ENCODE measurements at regions not wholly inside any gene's neighbourhood (a gene's known extent, or its start where the extent isn't known, plus 50 kb on each side); places are given as distances from the start of the nearest gene placed in this dataset.

- no peak for TF ChIP-seq CTCF (IDR thresholded peaks at IDR 0.05; ENCODE audit: extremely low read depth, insufficient read depth, missing control alignments)
- no peak for DNase-seq (ENCODE audit: low spot score)
- in situ Hi-C loops (cut with MboI; ENCODE audit: low pct_unique_long_range_greater_than_20kb, low sequenced_read_pairs, unreplicated experiment) = no loop called here
These were observed 423.7 kb downstream of the ZSWIM6 start for GRCh38 chr5:61755726-61756222.

GRCh38 chr5:61758711-61759110 is 426.7 kb downstream of the ZSWIM6 start:
- in situ Hi-C loops (cut with MboI; ENCODE audit: low pct_unique_long_range_greater_than_20kb, low sequenced_read_pairs, unreplicated experiment) = no loop called here
- no peak for TF ChIP-seq CTCF (IDR thresholded peaks at IDR 0.05; ENCODE audit: extremely low read depth, insufficient read depth, missing control alignments)
- no peak for DNase-seq (ENCODE audit: low spot score)

- TF ChIP-seq CTCF (IDR thresholded peaks at IDR 0.05; ENCODE audit: extremely low read depth, insufficient read depth, missing control alignments) = no peak
- in situ Hi-C loops (cut with MboI; ENCODE audit: low pct_unique_long_range_greater_than_20kb, low sequenced_read_pairs, unreplicated experiment) = no loop called here
These were observed 433.4 kb downstream of the ZSWIM6 start for GRCh38 chr5:61765471-61765870.

GRCh38 chr5:61766141-61766540 is 434.1 kb downstream of the ZSWIM6 start:
- no peak for DNase-seq (ENCODE audit: low spot score)
- TF ChIP-seq CTCF (IDR thresholded peaks at IDR 0.05; ENCODE audit: extremely low read depth, insufficient read depth, missing control alignments) = no peak
- in situ Hi-C loops (cut with MboI; ENCODE audit: low pct_unique_long_range_greater_than_20kb, low sequenced_read_pairs, unreplicated experiment) = no loop called here

More at GRCh38 chr5:61765471-61765870, 433.4 kb downstream of the ZSWIM6 start:
- no peak for DNase-seq (ENCODE audit: low spot score)

- in situ Hi-C loops (cut with MboI; ENCODE audit: low pct_unique_long_range_greater_than_20kb, low sequenced_read_pairs, unreplicated experiment) = no loop called here
- TF ChIP-seq CTCF (IDR thresholded peaks at IDR 0.05; ENCODE audit: extremely low read depth, insufficient read depth, missing control alignments) = no peak
- no peak for DNase-seq (ENCODE audit: low spot score)
These were observed 435.4 kb downstream of the ZSWIM6 start for GRCh38 chr5:61767231-61768080.

- in situ Hi-C loops (cut with MboI; ENCODE audit: low pct_unique_long_range_greater_than_20kb, low sequenced_read_pairs, unreplicated experiment) = no loop called here
- peak; percentile 25 for DNase-seq (ENCODE audit: low spot score)
- peak; percentile 67 for TF ChIP-seq CTCF (IDR thresholded peaks at IDR 0.05; ENCODE audit: extremely low read depth, insufficient read depth, missing control alignments)
These were observed 436.7 kb downstream of the ZSWIM6 start for GRCh38 chr5:61768692-61769281.

Measured in GM13977 (cell line).